HCT116 (cell line): ENCODE measurements at regions not wholly inside any gene's neighbourhood (a gene's known extent, or its start where the extent isn't known, plus 50 kb on each side); places are given as distances from the start of the nearest gene placed in this dataset.

Source experiments
- ATAC-seq: fragments of 200-7000 bp; cut with Tn5 transposase; 2 replicates; pipeline ENCODE4 v1.9.1; 2020; ENCODE audit warnings: mild to moderate bottlenecking, moderate library complexity
- BruUV-seq: library from RNA; stranded (reverse); fragments of 400-500 nt; replicated peaks from 2 replicates; lab custom pipeline; 2021; lab: Mats Ljungman, UMichigan
- CTCF ChIA-PET: fragments of 300-600 bp; sonication (Branson Sonifier 250); formaldehyde crosslinking; loops from one replicate; lab custom pipeline; 2021; ENCODE audit warnings: antibody characterized with exemption; lab: Charles Lee
- POLR2A ChIA-PET: fragments of 300-600, 350-600 bp; sonication (Branson Sonifier 250); formaldehyde crosslinking; loops from one replicate; lab custom pipeline; 2021; ENCODE audit warnings: antibody characterized with exemption; lab: Charles Lee
- RAD21 ChIA-PET, 2 experiments: fragments of 300-600 bp; sonication (Branson Sonifier 250); formaldehyde crosslinking; loops; one replicate each; lab custom pipeline; 2023; ENCODE audit warnings: low total read pairs in 2 of 2; ENCODE audit not compliant: uncharacterized antibody in 2 of 2, unreplicated experiment in 2 of 2, low non-redundant PET in 1 of 2; lab: Charles Lee
- DNase-seq: peaks from one replicate; pipeline ENCODE4 v3.0.0-alpha.2; 2010; ENCODE audit warnings: low read depth, low spot score
- H2AFZ ChIP-seq: fragments of 200-600 bp; shearing (Covaris generic), sonication (generic); 2 replicates; pipeline ENCODE4 v1.6.1; 2017; ENCODE audit warnings: low read depth, mixed run types, mixed read lengths, antibody characterized with exemption, low read length; ENCODE audit not compliant: poor library complexity, severe bottlenecking
- H3K27ac ChIP-seq: 2 replicates; pipeline ENCODE4 v1.5.1; 2012; ENCODE audit warnings: low read depth, low read length
- H3K27me3 ChIP-seq: fragments of 200-600 bp; sonication (generic); 2 replicates; pipeline ENCODE4 v1.6.1; 2016; ENCODE audit warnings: mixed run types, low read length, mixed read lengths; ENCODE audit not compliant: insufficient read depth
- H3K36me3 ChIP-seq, 2 experiments: fragments of 200-500 bp in 1 of 2; fragments of 200-600 bp in 1 of 2; sonication (Bioruptor generic) in 1 of 2; sonication (generic) in 1 of 2; 2 replicates each; pipeline versions ENCODE4 v1.5.1 to v1.6.1; 2014 to 2016; ENCODE audit warnings: low read length in 2 of 2, inconsistent platforms in 1 of 2, mixed read lengths in 1 of 2, mixed run types in 1 of 2; ENCODE audit not compliant: insufficient read depth in 2 of 2, control insufficient read depth in 1 of 2
- H3K4me1 ChIP-seq, 2 experiments: fragments of 200-600 bp in 1 of 2; sonication (generic) in 1 of 2; 2 replicates each; pipeline versions ENCODE4 v1.5.1 to v1.6.1; 2012 to 2017; ENCODE audit warnings: low read length in 2 of 2, inconsistent platforms in 1 of 2, mild to moderate bottlenecking in 1 of 2, mixed read lengths in 1 of 2, mixed run types in 1 of 2, moderate library complexity in 1 of 2; ENCODE audit not compliant: insufficient read depth in 2 of 2, control insufficient read depth in 1 of 2
- H3K4me2 ChIP-seq: fragments of 200-600 bp; sonication (generic); 2 replicates; pipeline ENCODE4 v1.6.1; 2017; ENCODE audit warnings: mixed run types, low read length, mixed read lengths
- H3K4me3 ChIP-seq, 2 experiments: fragments of 200-600 bp in 1 of 2; sonication (generic) in 1 of 2; replicated peaks in 1 of 2; 2 replicates each; pipeline ENCODE4 v1.5.1; 2011 to 2016; ENCODE audit warnings: low read length in 2 of 2, control low read depth in 1 of 2, low read depth in 1 of 2, mild to moderate bottlenecking in 1 of 2, mixed read lengths in 1 of 2, mixed run types in 1 of 2
- H3K79me2 ChIP-seq: fragments of 200-600 bp; sonication (generic); 2 replicates; pipeline ENCODE4 v1.6.1; 2017; ENCODE audit warnings: mild to moderate bottlenecking, mixed run types, low read length, moderate library complexity, mixed read lengths; ENCODE audit not compliant: insufficient read depth
- H3K9ac ChIP-seq: fragments of 200-600 bp; sonication (generic); 2 replicates; pipeline ENCODE4 v1.6.1; 2016; ENCODE audit warnings: low read length, mixed read lengths
- H3K9me2 ChIP-seq: fragments of 200-600 bp; sonication (generic), shearing (Covaris generic); 2 replicates; pipeline ENCODE4 v1.6.1; 2017; ENCODE audit warnings: mixed run types, mild to moderate bottlenecking, moderate library complexity; ENCODE audit not compliant: insufficient read depth
- H3K9me3 ChIP-seq, 2 experiments: fragments of 200-500 bp in 1 of 2; fragments of 200-600 bp in 1 of 2; sonication (Bioruptor generic) in 1 of 2; sonication (generic) in 1 of 2; 2 replicates each; pipeline ENCODE4 v1.6.1; 2014 to 2017; ENCODE audit warnings: low read length in 2 of 2, mixed read lengths in 2 of 2, inconsistent platforms in 1 of 2, low read depth in 1 of 2, mild to moderate bottlenecking in 1 of 2, mixed run types in 1 of 2, moderate library complexity in 1 of 2; ENCODE audit not compliant: control insufficient read depth in 1 of 2, insufficient read depth in 1 of 2
- H4K20me1 ChIP-seq: fragments of 200-600 bp; sonication (generic), shearing (Covaris generic); 2 replicates; pipeline ENCODE4 v1.6.1; 2017; ENCODE audit warnings: mixed run types, mild to moderate bottlenecking, moderate library complexity; ENCODE audit not compliant: insufficient read depth
- CBX3 ChIP-seq: IDR thresholded peaks from 2 replicates; pipeline ENCODE4 v1.6.1; 2012; ENCODE audit warnings: low read depth
- EGR1 ChIP-seq: IDR thresholded peaks from 2 replicates; pipeline ENCODE4 v1.6.1; 2012; ENCODE audit warnings: low read depth
- EZH2 ChIP-seq: fragments of 200-600 bp; sonication (generic); IDR thresholded peaks from 2 replicates; pipeline ENCODE4 v1.6.1; 2017; ENCODE audit warnings: antibody characterized with exemption, mixed run types
- POLR2A ChIP-seq: IDR thresholded peaks from 2 replicates; pipeline ENCODE4 v1.7.0; 2011; ENCODE audit warnings: borderline replicate concordance; ENCODE audit not compliant: insufficient read depth, insufficient read length; ENCODE audit errors: extremely low read depth
- POLR2AphosphoS5 ChIP-seq: IDR thresholded peaks from 2 replicates; pipeline ENCODE4 v1.6.1; 2011; ENCODE audit warnings: mild to moderate bottlenecking, low read depth, low read length, moderate library complexity
- RAD21 ChIP-seq: IDR thresholded peaks from 2 replicates; pipeline ENCODE4 v1.6.1; 2012; ENCODE audit warnings: low read depth, mild to moderate bottlenecking
- SIN3A ChIP-seq: IDR thresholded peaks from 2 replicates; pipeline ENCODE4 v1.6.1; 2012; ENCODE audit warnings: low read depth
- SRF ChIP-seq: IDR thresholded peaks from 2 replicates; pipeline ENCODE4 v1.6.1; 2012; ENCODE audit warnings: low read depth
- ZFX ChIP-seq: fragments of 450-650 bp; IDR thresholded peaks from 2 replicates; pipeline ENCODE4 v1.6.1; 2017
- intact Hi-C: fragments of 100-400 bp; cut with micrococcal nuclease; formaldehyde crosslinking; loops from 2 replicates; pipeline ENCODE4 v1.10.0; 2022
- TF ChIP-seq, protein P1 (sequence below): IDR thresholded peaks from 2 replicates; pipeline ENCODE4 v1.6.1; 2012; ENCODE audit warnings: low read depth
- TF ChIP-seq, protein P2 (sequence below): IDR thresholded peaks from 2 replicates; pipeline ENCODE4 v1.6.1; 2011; ENCODE audit warnings: mild to moderate bottlenecking, low read length, moderate library complexity; ENCODE audit not compliant: insufficient replicate concordance; ENCODE audit errors: extremely low read depth
- TF ChIP-seq, protein P3 (sequence below): IDR thresholded peaks from 2 replicates; pipeline ENCODE4 v1.6.1; 2012

DNA sequence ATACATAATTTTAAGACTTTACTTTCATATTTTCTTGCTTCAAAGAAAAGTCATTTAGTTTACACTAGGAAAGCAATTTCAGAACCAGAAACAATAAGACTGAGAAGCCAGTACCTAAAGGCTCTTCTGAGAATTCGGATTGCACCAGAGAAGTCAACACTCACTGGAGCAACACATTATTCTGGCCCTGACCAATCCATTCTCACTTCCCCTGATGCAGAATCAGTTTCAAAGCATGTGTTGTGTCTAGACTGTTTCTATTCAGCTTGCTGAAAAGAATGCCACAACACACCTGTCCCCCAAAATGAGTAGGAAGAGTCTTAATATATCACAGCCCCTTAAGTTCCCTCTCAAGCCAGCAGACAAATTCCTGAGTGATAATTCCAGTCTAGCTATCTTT is 1074.3 kb upstream of the TENM4 start:
- Histone ChIP-seq H3K79me2 (no peaks in the 10 kb centered on the region), H3K9me3 (peaks cover 6 to 15% of the 10 kb centered on the region in 2 experiments; a peak in 2 of 4 replicates), H3K4me1 (no peaks in the 10 kb centered on the region), H3K4me2 (no peak overlapping the region), H3K9ac (no peak overlapping the region), H4K20me1 (no peaks in the 10 kb centered on the region), H3K36me3 (no peaks in the 10 kb centered on the region), H3K27ac (no peak overlapping the region), H3K27me3 (no peaks in the 10 kb centered on the region), H3K9me2 (no peaks in the 10 kb centered on the region), H2AFZ (no peak overlapping the region), H3K4me3 (no peak overlapping the region)
- ChIA-PET RAD21 (no interaction called here), POLR2A (no interaction called here), CTCF (no interaction called here)
- ATAC-seq (no peak), DNase-seq (no peak)
- intact Hi-C loops = no loop called here
- no TSS peak for BruUV-seq
- TF ChIP-seq POLR2AphosphoS5 (no peak), ZFX (no peak), EGR1 (no peak), SRF (no peak), EZH2 (no peak), RAD21 (no peak), SIN3A (no peak), POLR2A (no peak), CBX3 (no peak)
- TF ChIP-seq, protein P1, sequence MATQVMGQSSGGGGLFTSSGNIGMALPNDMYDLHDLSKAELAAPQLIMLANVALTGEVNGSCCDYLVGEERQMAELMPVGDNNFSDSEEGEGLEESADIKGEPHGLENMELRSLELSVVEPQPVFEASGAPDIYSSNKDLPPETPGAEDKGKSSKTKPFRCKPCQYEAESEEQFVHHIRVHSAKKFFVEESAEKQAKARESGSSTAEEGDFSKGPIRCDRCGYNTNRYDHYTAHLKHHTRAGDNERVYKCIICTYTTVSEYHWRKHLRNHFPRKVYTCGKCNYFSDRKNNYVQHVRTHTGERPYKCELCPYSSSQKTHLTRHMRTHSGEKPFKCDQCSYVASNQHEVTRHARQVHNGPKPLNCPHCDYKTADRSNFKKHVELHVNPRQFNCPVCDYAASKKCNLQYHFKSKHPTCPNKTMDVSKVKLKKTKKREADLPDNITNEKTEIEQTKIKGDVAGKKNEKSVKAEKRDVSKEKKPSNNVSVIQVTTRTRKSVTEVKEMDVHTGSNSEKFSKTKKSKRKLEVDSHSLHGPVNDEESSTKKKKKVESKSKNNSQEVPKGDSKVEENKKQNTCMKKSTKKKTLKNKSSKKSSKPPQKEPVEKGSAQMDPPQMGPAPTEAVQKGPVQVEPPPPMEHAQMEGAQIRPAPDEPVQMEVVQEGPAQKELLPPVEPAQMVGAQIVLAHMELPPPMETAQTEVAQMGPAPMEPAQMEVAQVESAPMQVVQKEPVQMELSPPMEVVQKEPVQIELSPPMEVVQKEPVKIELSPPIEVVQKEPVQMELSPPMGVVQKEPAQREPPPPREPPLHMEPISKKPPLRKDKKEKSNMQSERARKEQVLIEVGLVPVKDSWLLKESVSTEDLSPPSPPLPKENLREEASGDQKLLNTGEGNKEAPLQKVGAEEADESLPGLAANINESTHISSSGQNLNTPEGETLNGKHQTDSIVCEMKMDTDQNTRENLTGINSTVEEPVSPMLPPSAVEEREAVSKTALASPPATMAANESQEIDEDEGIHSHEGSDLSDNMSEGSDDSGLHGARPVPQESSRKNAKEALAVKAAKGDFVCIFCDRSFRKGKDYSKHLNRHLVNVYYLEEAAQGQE = no peak
- TF ChIP-seq, protein P2, sequence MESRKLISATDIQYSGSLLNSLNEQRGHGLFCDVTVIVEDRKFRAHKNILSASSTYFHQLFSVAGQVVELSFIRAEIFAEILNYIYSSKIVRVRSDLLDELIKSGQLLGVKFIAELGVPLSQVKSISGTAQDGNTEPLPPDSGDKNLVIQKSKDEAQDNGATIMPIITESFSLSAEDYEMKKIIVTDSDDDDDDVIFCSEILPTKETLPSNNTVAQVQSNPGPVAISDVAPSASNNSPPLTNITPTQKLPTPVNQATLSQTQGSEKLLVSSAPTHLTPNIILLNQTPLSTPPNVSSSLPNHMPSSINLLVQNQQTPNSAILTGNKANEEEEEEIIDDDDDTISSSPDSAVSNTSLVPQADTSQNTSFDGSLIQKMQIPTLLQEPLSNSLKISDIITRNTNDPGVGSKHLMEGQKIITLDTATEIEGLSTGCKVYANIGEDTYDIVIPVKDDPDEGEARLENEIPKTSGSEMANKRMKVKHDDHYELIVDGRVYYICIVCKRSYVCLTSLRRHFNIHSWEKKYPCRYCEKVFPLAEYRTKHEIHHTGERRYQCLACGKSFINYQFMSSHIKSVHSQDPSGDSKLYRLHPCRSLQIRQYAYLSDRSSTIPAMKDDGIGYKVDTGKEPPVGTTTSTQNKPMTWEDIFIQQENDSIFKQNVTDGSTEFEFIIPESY = no peak
- TF ChIP-seq, protein P3, sequence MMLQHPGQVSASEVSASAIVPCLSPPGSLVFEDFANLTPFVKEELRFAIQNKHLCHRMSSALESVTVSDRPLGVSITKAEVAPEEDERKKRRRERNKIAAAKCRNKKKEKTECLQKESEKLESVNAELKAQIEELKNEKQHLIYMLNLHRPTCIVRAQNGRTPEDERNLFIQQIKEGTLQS = no peak
